ENCODE measurements at regions not wholly inside any gene's neighbourhood (a gene's known extent, or its start where the extent isn't known, plus 50 kb on each side); places are given as distances from the start of the nearest gene placed in this dataset.

GRCh38 chr6:154583546-154584188 is 73.2 kb upstream of the CNKSR3 start:
- no peak for DNase-seq (ENCODE audit: low read depth)
- no peak for TF ChIP-seq CTCF (IDR thresholded peaks at IDR 0.05; ENCODE audit: low read depth, low read length, missing control alignments)
- H3K4me3 ChIP-seq (ENCODE audit: low read depth, low read length), result no peak overlapping the region
- in situ Hi-C loops (cut with HindIII; ENCODE audit: low sequenced_read_pairs), result no loop called here

- in situ Hi-C loops (cut with HindIII; ENCODE audit: low sequenced_read_pairs), result loop anchor here (5.0 kb wide), 1 partner anchor 67 kb away; no protein-coding TSS in a partner anchor
- no peak for TF ChIP-seq CTCF (IDR thresholded peaks at IDR 0.05; ENCODE audit: low read depth, low read length, missing control alignments)
- DNase-seq (ENCODE audit: low read depth), result no peak
- H3K4me3 ChIP-seq (ENCODE audit: low read depth, low read length), result no peak overlapping the region
Measured at GRCh38 chr6:154590756-154591155, 80.3 kb upstream of the CNKSR3 start.

- DNase-seq (ENCODE audit: low read depth), result no peak
- in situ Hi-C loops (cut with HindIII; ENCODE audit: low sequenced_read_pairs), result loop anchor here (5.0 kb wide), 1 partner anchor 66 kb away; no protein-coding TSS in a partner anchor
- no peak overlapping the region for H3K4me3 ChIP-seq (ENCODE audit: low read depth, low read length)
- no peak for TF ChIP-seq CTCF (IDR thresholded peaks at IDR 0.05; ENCODE audit: low read depth, low read length, missing control alignments)
Measured at GRCh38 chr6:154591234-154591633, 80.7 kb upstream of the CNKSR3 start.

GRCh38 chr6:154592199-154592860 is 81.8 kb upstream of the CNKSR3 start:
- DNase-seq (ENCODE audit: low read depth), result no peak
- no peak overlapping the region for H3K4me3 ChIP-seq (ENCODE audit: low read depth, low read length)
- in situ Hi-C loops (cut with HindIII; ENCODE audit: low sequenced_read_pairs), result loop anchor here (5.0 kb wide), 1 partner anchor 65 kb away; no protein-coding TSS in a partner anchor
- TF ChIP-seq CTCF (IDR thresholded peaks at IDR 0.05; ENCODE audit: low read depth, low read length, missing control alignments), result no peak

- in situ Hi-C loops (cut with HindIII; ENCODE audit: low sequenced_read_pairs), result loop anchor here (5.0 kb wide), 1 partner anchor 64 kb away; no protein-coding TSS in a partner anchor
- TF ChIP-seq CTCF (IDR thresholded peaks at IDR 0.05; ENCODE audit: low read depth, low read length, missing control alignments), result no peak
- H3K4me3 ChIP-seq (ENCODE audit: low read depth, low read length), result no peak overlapping the region
- no peak for DNase-seq (ENCODE audit: low read depth)
Measured at GRCh38 chr6:154593122-154593521, 82.6 kb upstream of the CNKSR3 start.

- H3K4me3 ChIP-seq (ENCODE audit: low read depth, low read length), result no peak overlapping the region
- in situ Hi-C loops (cut with HindIII; ENCODE audit: low sequenced_read_pairs), result loop anchor here (5.0 kb wide), 1 partner anchor 63 kb away; no protein-coding TSS in a partner anchor
- no peak for TF ChIP-seq CTCF (IDR thresholded peaks at IDR 0.05; ENCODE audit: low read depth, low read length, missing control alignments)
- no peak for DNase-seq (ENCODE audit: low read depth)
Measured at GRCh38 chr6:154594496-154595198, 84.2 kb upstream of the CNKSR3 start.

All from astrocyte of the cerebellum (primary cell).